Skin epidermis (tissue), 12 donors: ENCODE measurements at regions not wholly inside any gene's neighbourhood (a gene's known extent, or its start where the extent isn't known, plus 50 kb on each side); places are given as distances from the start of the nearest gene placed in this dataset.
"Not testable (repeated sequence)": the region's sequence is repeated elsewhere in the genome, so short reads cannot be mapped to it uniquely, and the experiment has no call there.

Experiments used
- H3K27ac ChIP-seq, 21 experiments: fragments of 200-600 bp; sonication (generic) in 11 of 21; one replicate each; pipeline ENCODE4 v1.5.0; 2020; ENCODE audit warnings: mild to moderate bottlenecking in 3 of 21, inconsistent platforms in 2 of 21, moderate library complexity in 2 of 21
- H3K4me3 ChIP-seq, 7 experiments: fragments of 200-600 bp; sonication (generic) in 2 of 7; one replicate each; pipeline ENCODE4 v1.5.0; 2020; ENCODE audit warnings: inconsistent platforms in 2 of 7, mild to moderate bottlenecking in 2 of 7, moderate library complexity in 1 of 7

GRCh38 chr12:19623751-19624399 is 184.6 kb downstream of the AEBP2 start:
- Histone ChIP-seq H3K27ac (peak overlapping the region in 4 of 21 experiments; percentile 2 to 54 (median 20)), H3K4me3 (no peak overlapping the region)

GRCh38 chr12:19624491-19624890 is 185.2 kb downstream of the AEBP2 start:
- Histone ChIP-seq H3K27ac (peak overlapping the region in 4 of 21 experiments; percentile 39 to 62 (median 54)), H3K4me3 (no peak overlapping the region)

- not testable (repeated sequence) for H3K4me3 ChIP-seq
Observed at GRCh38 chr12:19625551-19625950, 186.3 kb downstream of the AEBP2 start.

GRCh38 chr12:19627719-19628118 is 188.4 kb downstream of the AEBP2 start:
- H3K27ac ChIP-seq = no peak overlapping the region
- H3K4me3 ChIP-seq = no peak overlapping the region

More at GRCh38 chr12:19625551-19625950, 186.3 kb downstream of the AEBP2 start:
- peak overlapping the region in 4 of 21 experiments; percentile 39 to 69 (median 58) for H3K27ac ChIP-seq

GRCh38 chr12:19630536-19630935 is 191.2 kb downstream of the AEBP2 start:
- no peak overlapping the region for H3K27ac ChIP-seq
- no peak overlapping the region for H3K4me3 ChIP-seq

- Histone ChIP-seq H3K27ac (no peak overlapping the region), H3K4me3 (no peak overlapping the region)
Observed at GRCh38 chr12:19633194-19633593, 193.9 kb downstream of the AEBP2 start.

- Histone ChIP-seq H3K4me3 (no peak overlapping the region), H3K27ac (no peak overlapping the region)
Observed at GRCh38 chr12:19633641-19634040, 194.3 kb downstream of the AEBP2 start.

- no peak overlapping the region for H3K27ac ChIP-seq
- no peak overlapping the region for H3K4me3 ChIP-seq
Observed at GRCh38 chr12:19639781-19640415, 200.6 kb downstream of the AEBP2 start.

- no peak overlapping the region for H3K27ac ChIP-seq
- no peak overlapping the region for H3K4me3 ChIP-seq
Observed at GRCh38 chr12:19641235-19642080, 202.2 kb downstream of the AEBP2 start.

GRCh38 chr12:19642345-19642744 is 203.1 kb downstream of the AEBP2 start:
- H3K27ac ChIP-seq = no peak overlapping the region
- H3K4me3 ChIP-seq = no peak overlapping the region

GRCh38 chr12:19643635-19644034 is 204.3 kb downstream of the AEBP2 start:
- Histone ChIP-seq H3K27ac (no peak overlapping the region), H3K4me3 (no peak overlapping the region)

- no peak overlapping the region for H3K27ac ChIP-seq
- H3K4me3 ChIP-seq = no peak overlapping the region
Observed at GRCh38 chr12:19644571-19644970, 205.3 kb downstream of the AEBP2 start.

GRCh38 chr12:19645823-19646222 is 206.5 kb downstream of the AEBP2 start:
- Histone ChIP-seq H3K27ac (no peak overlapping the region), H3K4me3 (no peak overlapping the region)

GRCh38 chr12:19646599-19646998 is 207.3 kb downstream of the AEBP2 start:
- Histone ChIP-seq H3K4me3 (no peak overlapping the region), H3K27ac (no peak overlapping the region)

GRCh38 chr12:19647806-19648556 is 208.7 kb downstream of the AEBP2 start:
- no peak overlapping the region for H3K27ac ChIP-seq

GRCh38 chr12:19648591-19648990 is 209.3 kb downstream of the AEBP2 start:
- no peak overlapping the region for H3K27ac ChIP-seq

More at GRCh38 chr12:19647806-19648556, 208.7 kb downstream of the AEBP2 start:
- H3K4me3 ChIP-seq = no peak overlapping the region

GRCh38 chr12:19652386-19652785 is 213.1 kb downstream of the AEBP2 start:
- Histone ChIP-seq H3K27ac (peak overlapping the region in 1 of 21 experiments; percentile 8), H3K4me3 (no peak overlapping the region)

More at GRCh38 chr12:19648591-19648990, 209.3 kb downstream of the AEBP2 start:
- no peak overlapping the region for H3K4me3 ChIP-seq

GRCh38 chr12:19654650-19655376 is 215.5 kb downstream of the AEBP2 start:
- Histone ChIP-seq H3K27ac (peak overlapping the region in 1 of 21 experiments; percentile 38), H3K4me3 (no peak overlapping the region)

GRCh38 chr12:19657118-19657731 is 217.9 kb downstream of the AEBP2 start:
- no peak overlapping the region for H3K4me3 ChIP-seq
- H3K27ac ChIP-seq = no peak overlapping the region
